Prostate gland (tissue), 2 donors: ENCODE measurements at regions not wholly inside any gene's neighbourhood (a gene's known extent, or its start where the extent isn't known, plus 50 kb on each side); places are given as distances from the start of the nearest gene placed in this dataset.

Experiments
- CTCF ChIP-seq, 4 experiments: fragments of 200-600 bp in 2 of 4; fragments of 450-650 bp in 2 of 4; sonication (generic) in 2 of 4; IDR thresholded peaks; 1 replicate in 3 of 4; 2 replicates in 1 of 4; pipeline ENCODE4 v1.5.1; 2016 to 2019; ENCODE audit warnings: antibody characterized with exemption in 4 of 4, mild to moderate bottlenecking in 2 of 4, moderate library complexity in 2 of 4
- POLR2A ChIP-seq: fragments of 450-650 bp; IDR thresholded peaks from one replicate; pipeline ENCODE4 v1.6.1; 2016; ENCODE audit warnings: antibody characterized with exemption, mild to moderate bottlenecking
- POLR2AphosphoS5 ChIP-seq: sonication (generic); formaldehyde crosslinking; IDR thresholded peaks from one replicate; pipeline ENCODE4 v1.6.1; 2017; ENCODE audit warnings: antibody characterized with exemption

- no peak for TF ChIP-seq POLR2A
- peak; percentile 26 to 65 (median 56) for TF ChIP-seq CTCF (IDR thresholded peaks at IDR 0.05)
- TF ChIP-seq POLR2AphosphoS5: peak; percentile 9
These were observed 79.4 kb downstream of the ESM1 start for GRCh38 chr5:54905942-54906537.
